SK-N-SH (cell line): ENCODE measurements at regions not wholly inside any gene's neighbourhood (a gene's known extent, or its start where the extent isn't known, plus 50 kb on each side); places are given as distances from the start of the nearest gene placed in this dataset.
"Not testable (repeated sequence)": the region's sequence is repeated elsewhere in the genome, so short reads cannot be mapped to it uniquely, and the experiment has no call there.

ENCODE experiments used
- CTCF ChIP-seq: fragments of 200-600 bp; sonication (generic); IDR thresholded peaks from 2 replicates; pipeline ENCODE4 v1.6.1; 2017; ENCODE audit warnings: antibody characterized with exemption, mild to moderate bottlenecking, moderate library complexity
- ELF1 ChIP-seq: IDR thresholded peaks from 2 replicates; pipeline ENCODE4 v1.4.0; 2012
- EP300 ChIP-seq, 2 experiments: IDR thresholded peaks; 2 replicates each; pipeline versions ENCODE4 v1.4.0 to v1.6.1; 2012; ENCODE audit warnings: borderline replicate concordance in 1 of 2, low read depth in 1 of 2, low read length in 1 of 2
- GATA2 ChIP-seq: sonication (generic); formaldehyde crosslinking; IDR thresholded peaks from 2 replicates; pipeline ENCODE4 v1.5.0; 2020; ENCODE audit warnings: mild to moderate bottlenecking, missing genetic modification reagents
- JUND ChIP-seq: IDR thresholded peaks from 2 replicates; pipeline ENCODE4 v1.4.0; 2012
- MAX ChIP-seq: IDR thresholded peaks from 2 replicates; pipeline ENCODE4 v1.4.0; 2012; ENCODE audit warnings: low read depth
- MXI1 ChIP-seq: IDR thresholded peaks from 2 replicates; pipeline ENCODE4 v1.6.1; 2012; ENCODE audit warnings: mild to moderate bottlenecking, low read depth, low read length, improper control_type of control experiment
- RCOR1 ChIP-seq: fragments of 150-350 bp; IDR thresholded peaks from 2 replicates; pipeline ENCODE4 v1.6.1; 2017; ENCODE audit warnings: antibody characterized with exemption, low read length
- TAF1 ChIP-seq: IDR thresholded peaks from 2 replicates; pipeline ENCODE4 v1.6.1; 2012; ENCODE audit warnings: low read depth, mild to moderate bottlenecking, low read length, moderate library complexity, borderline replicate concordance
- YY1 ChIP-seq: IDR thresholded peaks from 2 replicates; pipeline ENCODE4 v1.4.0; 2012; ENCODE audit warnings: low read depth, mild to moderate bottlenecking
- ZBTB33 ChIP-seq: IDR thresholded peaks from 2 replicates; pipeline ENCODE4 v1.4.0; 2012; ENCODE audit warnings: low read depth, borderline replicate concordance
- TF ChIP-seq, protein P1 (sequence below): IDR thresholded peaks from 2 replicates; pipeline ENCODE4; 2012

DNA sequence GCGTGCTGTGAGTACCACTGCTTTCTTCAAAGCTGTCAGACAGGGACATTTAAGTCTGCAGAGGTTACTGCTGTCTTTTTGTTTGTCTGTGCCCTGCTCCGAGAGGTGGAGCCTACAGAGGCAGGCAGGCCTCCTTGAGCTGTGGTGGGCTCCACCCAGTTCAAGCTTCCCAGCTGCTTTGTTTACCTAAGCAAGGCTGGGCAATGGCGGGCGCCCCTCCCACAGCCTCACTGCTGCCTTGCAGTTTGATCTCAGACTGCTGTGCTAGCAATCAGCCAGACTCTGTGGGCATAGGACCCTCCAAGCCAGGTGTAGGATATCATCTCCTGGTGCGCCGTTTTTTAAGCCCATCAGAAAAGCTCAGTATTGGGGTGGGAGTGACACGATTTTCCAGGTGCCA lies 374.5 kb downstream of the TFAP2B start:
- not testable (repeated sequence) for TF ChIP-seq RCOR1; MAX; ZBTB33; YY1; CTCF; EP300 (IDR thresholded peaks at IDR 0.05; ENCODE audit: borderline replicate concordance in 1 of 2, low read depth in 1 of 2, low read length in 1 of 2); ELF1; GATA2 (CRISPR knock-in tag); TAF1; JUND; MXI1
- TF ChIP-seq, protein P1, sequence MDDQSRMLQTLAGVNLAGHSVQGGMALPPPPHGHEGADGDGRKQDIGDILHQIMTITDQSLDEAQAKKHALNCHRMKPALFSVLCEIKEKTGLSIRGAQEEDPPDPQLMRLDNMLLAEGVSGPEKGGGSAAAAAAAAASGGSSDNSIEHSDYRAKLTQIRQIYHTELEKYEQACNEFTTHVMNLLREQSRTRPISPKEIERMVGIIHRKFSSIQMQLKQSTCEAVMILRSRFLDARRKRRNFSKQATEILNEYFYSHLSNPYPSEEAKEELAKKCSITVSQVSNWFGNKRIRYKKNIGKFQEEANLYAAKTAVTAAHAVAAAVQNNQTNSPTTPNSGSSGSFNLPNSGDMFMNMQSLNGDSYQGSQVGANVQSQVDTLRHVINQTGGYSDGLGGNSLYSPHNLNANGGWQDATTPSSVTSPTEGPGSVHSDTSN: not testable (repeated sequence)
